HEK293 (cell line): ENCODE measurements at regions not wholly inside any gene's neighbourhood (a gene's known extent, or its start where the extent isn't known, plus 50 kb on each side); places are given as distances from the start of the nearest gene placed in this dataset.

ENCODE experiments used
- CTCF ChIA-PET: fragments of 350-600 bp; formaldehyde crosslinking; extraction: SDS; loops from one replicate; lab custom pipeline; 2021; ENCODE audit warnings: antibody characterized with exemption; lab: Yijun Ruan, JAX
- POLR2A ChIA-PET: fragments of 300-600 bp; formaldehyde crosslinking; extraction: SDS; loops from one replicate; lab custom pipeline; 2020; ENCODE audit warnings: antibody characterized with exemption, inconsistent platforms; lab: Yijun Ruan, JAX
- H3K27ac ChIP-seq: fragments of 200-500 bp; sonication (Bioruptor generic); 2 replicates; pipeline ENCODE4 v1.5.1; 2014; ENCODE audit warnings: low read depth, low read length, control low read depth, inconsistent platforms; ENCODE audit errors: extremely low read depth
- H3K36me3 ChIP-seq, 2 experiments: fragments of 200-500 bp in 1 of 2; sonication (Bioruptor generic) in 1 of 2; 1 replicate in 1 of 2; 2 replicates in 1 of 2; pipeline ENCODE4 v1.5.1; 2014 to 2017; ENCODE audit warnings: inconsistent platforms in 2 of 2, low read length in 2 of 2; ENCODE audit not compliant: control insufficient read depth in 2 of 2, insufficient read depth in 1 of 2
- H3K4me1 ChIP-seq: fragments of 200-500 bp; sonication (Bioruptor generic); 2 replicates; pipeline ENCODE4 v1.5.1; 2014; ENCODE audit warnings: mild to moderate bottlenecking, low read length, inconsistent platforms; ENCODE audit not compliant: control insufficient read depth, insufficient read depth
- H3K4me3 ChIP-seq: 2 replicates; pipeline ENCODE4 v1.5.1; 2011; ENCODE audit warnings: low read depth, mild to moderate bottlenecking, control low read depth, low read length, moderate library complexity
- H3K9me3 ChIP-seq: fragments of 200-500 bp; sonication (Bioruptor generic); 2 replicates; pipeline ENCODE4 v1.5.1; 2014; ENCODE audit warnings: low read depth, low read length, inconsistent platforms; ENCODE audit not compliant: control insufficient read depth, insufficient read depth
- GLIS2 ChIP-seq: fragments of 450-650 bp; formaldehyde crosslinking; IDR thresholded peaks from 2 replicates; pipeline ENCODE4 v1.5.1; 2016; ENCODE audit warnings: missing biosample characterization, missing genetic modification characterization
- KLF1 ChIP-seq: fragments of 450-650 bp; formaldehyde crosslinking; IDR thresholded peaks from 2 replicates; pipeline ENCODE4 v1.5.1; 2016; ENCODE audit warnings: missing biosample characterization, missing genetic modification characterization
- OVOL3 ChIP-seq: fragments of 450-650 bp; formaldehyde crosslinking; IDR thresholded peaks from 2 replicates; pipeline ENCODE4 v1.5.1; 2016; ENCODE audit warnings: missing biosample characterization, missing genetic modification characterization
- PRDM2 ChIP-seq: fragments of 450-650 bp; formaldehyde crosslinking; IDR thresholded peaks from 2 replicates; pipeline ENCODE4 v1.5.1; 2016; ENCODE audit warnings: missing biosample characterization, missing genetic modification characterization, borderline replicate concordance
- SP2 ChIP-seq: fragments of 450-650 bp; formaldehyde crosslinking; IDR thresholded peaks from 2 replicates; pipeline ENCODE4 v1.5.1; 2016; ENCODE audit warnings: missing biosample characterization, missing genetic modification characterization
- SP3 ChIP-seq: fragments of 450-650 bp; formaldehyde crosslinking; IDR thresholded peaks from 2 replicates; pipeline ENCODE4 v1.5.1; 2016; ENCODE audit warnings: missing biosample characterization, missing genetic modification characterization
- ZNF114 ChIP-seq: fragments of 450-650 bp; formaldehyde crosslinking; IDR thresholded peaks from 2 replicates; pipeline ENCODE4 v1.5.0; 2017; ENCODE audit warnings: missing biosample characterization, missing genetic modification characterization
- ZNF26 ChIP-seq: fragments of 450-650 bp; formaldehyde crosslinking; IDR thresholded peaks from 2 replicates; pipeline ENCODE4 v1.5.1; 2016; ENCODE audit warnings: missing biosample characterization, missing genetic modification characterization
- ZNF274 ChIP-seq, 2 experiments: fragments of 200-500 bp in 1 of 2; fragments of 450-650 bp in 1 of 2; sonication (Bioruptor generic) in 1 of 2; formaldehyde crosslinking in 1 of 2; IDR thresholded peaks; 2 replicates each; pipeline versions ENCODE4 v1.5.1 to v1.6.1; 2014 to 2016; ENCODE audit warnings: borderline replicate concordance in 1 of 2, inconsistent platforms in 1 of 2, low read length in 1 of 2, missing biosample characterization in 1 of 2, missing genetic modification characterization in 1 of 2
- ZNF302 ChIP-seq: fragments of 450-650 bp; formaldehyde crosslinking; IDR thresholded peaks from 2 replicates; pipeline ENCODE4 v1.5.1; 2016; ENCODE audit warnings: missing biosample characterization, missing genetic modification characterization, low read depth
- ZNF449 ChIP-seq: fragments of 450-650 bp; formaldehyde crosslinking; IDR thresholded peaks from 2 replicates; pipeline ENCODE4 v1.5.1; 2017; ENCODE audit warnings: missing biosample characterization, mild to moderate bottlenecking, missing genetic modification characterization, moderate library complexity
- TF ChIP-seq, protein P1 (sequence below): fragments of 450-650 bp; formaldehyde crosslinking; IDR thresholded peaks from 2 replicates; pipeline ENCODE4 v1.5.1; 2016; ENCODE audit warnings: missing biosample characterization, missing genetic modification characterization
- TF ChIP-seq, protein P2 (sequence below): fragments of 450-650 bp; formaldehyde crosslinking; IDR thresholded peaks from 2 replicates; pipeline ENCODE4 v1.5.1; 2016; ENCODE audit warnings: missing biosample characterization, missing genetic modification characterization

DNA sequence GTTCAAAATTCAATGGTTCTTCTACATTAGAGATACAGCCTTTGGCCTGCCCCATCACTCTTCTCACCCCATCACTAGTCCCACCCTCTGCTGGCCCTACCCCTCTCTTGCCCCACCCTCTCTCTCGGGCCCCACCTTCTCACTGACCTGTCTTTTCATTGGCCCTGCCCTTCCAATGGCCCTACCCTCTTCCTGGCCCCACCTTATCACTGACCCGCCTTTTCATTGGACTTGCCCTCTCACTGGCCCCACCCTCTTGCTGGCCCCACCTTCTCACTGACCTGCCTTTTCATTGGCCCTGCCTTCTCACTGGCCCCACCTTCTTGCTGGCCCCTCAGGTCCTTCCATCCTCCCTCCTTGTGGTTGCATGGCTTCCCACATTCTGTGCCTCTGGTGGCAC is 107.2 kb upstream of the PLEKHG1 start:
- H3K4me1 ChIP-seq, result no peaks in the 10 kb centered on the region
- CTCF ChIA-PET, result no interaction called here
- H3K36me3 ChIP-seq, result no peaks in the 10 kb centered on the region
- POLR2A ChIA-PET, result no interaction called here
- no peak overlapping the region for H3K4me3 ChIP-seq
- no peak overlapping the region for H3K27ac ChIP-seq
- H3K9me3 ChIP-seq, result no peaks in the 10 kb centered on the region
- TF ChIP-seq OVOL3 (tag by site-specific recombination) (no peak), GLIS2 (tag by site-specific recombination) (no peak), KLF1 (tag by site-specific recombination) (peak; percentile 81), ZNF449 (tag by site-specific recombination) (no peak), ZNF302 (no peak), SP3 (tag by site-specific recombination) (peak; percentile 52; the same call in 1 of the 2 replicates), PRDM2 (tag by site-specific recombination) (no peak), ZNF274 (IDR thresholded peaks at IDR 0.05; ENCODE audit: low read length) (no peak), ZNF274 (tag by site-specific recombination; IDR thresholded peaks at IDR 0.05; ENCODE audit: borderline replicate concordance) (no peak), ZNF114 (tag by site-specific recombination) (no peak), ZNF26 (tag by site-specific recombination) (no peak), SP2 (peak; percentile 67)
- TF ChIP-seq, protein P1, sequence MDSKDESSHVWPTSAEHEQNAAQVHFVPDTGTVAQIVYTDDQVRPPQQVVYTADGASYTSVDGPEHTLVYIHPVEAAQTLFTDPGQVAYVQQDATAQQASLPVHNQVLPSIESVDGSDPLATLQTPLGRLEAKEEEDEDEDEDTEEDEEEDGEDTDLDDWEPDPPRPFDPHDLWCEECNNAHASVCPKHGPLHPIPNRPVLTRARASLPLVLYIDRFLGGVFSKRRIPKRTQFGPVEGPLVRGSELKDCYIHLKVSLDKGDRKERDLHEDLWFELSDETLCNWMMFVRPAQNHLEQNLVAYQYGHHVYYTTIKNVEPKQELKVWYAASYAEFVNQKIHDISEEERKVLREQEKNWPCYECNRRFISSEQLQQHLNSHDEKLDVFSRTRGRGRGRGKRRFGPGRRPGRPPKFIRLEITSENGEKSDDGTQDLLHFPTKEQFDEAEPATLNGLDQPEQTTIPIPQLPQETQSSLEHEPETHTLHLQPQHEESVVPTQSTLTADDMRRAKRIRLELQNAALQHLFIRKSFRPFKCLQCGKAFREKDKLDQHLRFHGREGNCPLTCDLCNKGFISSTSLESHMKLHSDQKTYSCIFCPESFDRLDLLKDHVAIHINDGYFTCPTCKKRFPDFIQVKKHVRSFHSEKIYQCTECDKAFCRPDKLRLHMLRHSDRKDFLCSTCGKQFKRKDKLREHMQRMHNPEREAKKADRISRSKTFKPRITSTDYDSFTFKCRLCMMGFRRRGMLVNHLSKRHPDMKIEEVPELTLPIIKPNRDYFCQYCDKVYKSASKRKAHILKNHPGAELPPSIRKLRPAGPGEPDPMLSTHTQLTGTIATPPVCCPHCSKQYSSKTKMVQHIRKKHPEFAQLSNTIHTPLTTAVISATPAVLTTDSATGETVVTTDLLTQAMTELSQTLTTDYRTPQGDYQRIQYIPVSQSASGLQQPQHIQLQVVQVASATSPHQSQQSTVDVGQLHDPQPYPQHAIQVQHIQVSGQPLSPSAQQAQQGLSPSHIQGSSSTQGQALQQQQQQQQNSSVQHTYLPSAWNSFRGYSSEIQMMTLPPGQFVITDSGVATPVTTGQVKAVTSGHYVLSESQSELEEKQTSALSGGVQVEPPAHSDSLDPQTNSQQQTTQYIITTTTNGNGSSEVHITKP (tag by site-specific recombination), result 0 out of 2 replicates have a peak, but pooled peaks have one; percentile 17
- TF ChIP-seq, protein P2, sequence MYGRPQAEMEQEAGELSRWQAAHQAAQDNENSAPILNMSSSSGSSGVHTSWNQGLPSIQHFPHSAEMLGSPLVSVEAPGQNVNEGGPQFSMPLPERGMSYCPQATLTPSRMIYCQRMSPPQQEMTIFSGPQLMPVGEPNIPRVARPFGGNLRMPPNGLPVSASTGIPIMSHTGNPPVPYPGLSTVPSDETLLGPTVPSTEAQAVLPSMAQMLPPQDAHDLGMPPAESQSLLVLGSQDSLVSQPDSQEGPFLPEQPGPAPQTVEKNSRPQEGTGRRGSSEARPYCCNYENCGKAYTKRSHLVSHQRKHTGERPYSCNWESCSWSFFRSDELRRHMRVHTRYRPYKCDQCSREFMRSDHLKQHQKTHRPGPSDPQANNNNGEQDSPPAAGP (tag by site-specific recombination), result 0 out of 2 replicates have a peak, but pooled peaks have one; percentile 44
